ENCODE measurements at regions not wholly inside any gene's neighbourhood (a gene's known extent, or its start where the extent isn't known, plus 50 kb on each side); places are given as distances from the start of the nearest gene placed in this dataset.

GRCh38 chr11:50088231-50088630 lies 55.6 kb downstream of the OR4C45 start:
- TF ChIP-seq CTCF (IDR thresholded peaks at IDR 0.05) (no peak), POLR2A (IDR thresholded peaks at IDR 0.05) (no peak)

All from body of pancreas (tissue), 4 donors.